H1 (cell line): ENCODE measurements at regions not wholly inside any gene's neighbourhood (a gene's known extent, or its start where the extent isn't known, plus 50 kb on each side); places are given as distances from the start of the nearest gene placed in this dataset.

Source experiments
- CTCF ChIA-PET: fragments of 300-600 bp; sonication (Branson Sonifier 250); formaldehyde crosslinking; loops from one replicate; lab custom pipeline; 2021; ENCODE audit not compliant: partially characterized antibody; lab: Charles Lee
- POLR2A ChIA-PET: fragments of 300-600 bp; sonication (Branson Sonifier 250); formaldehyde crosslinking; loops from one replicate; lab custom pipeline; 2021; ENCODE audit warnings: inconsistent platforms; ENCODE audit not compliant: partially characterized antibody; lab: Charles Lee
- DNase-seq, 2 experiments: peaks; one replicate each; pipeline versions ENCODE4 v3.0.0 to v3.0.0-alpha.2; 2010 to 2022; ENCODE audit warnings: low spot score in 2 of 2, low read depth in 1 of 2, mixed read lengths in 1 of 2
- FAIRE-seq: peaks from 2 replicates; lab custom pipeline; 2011; peaks lifted over from hg19 to GRCh38; lab: Jason Lieb, UNC
- H2AFZ ChIP-seq: 2 replicates; pipeline ENCODE4 v1.8.1; 2012; ENCODE audit warnings: low read length, inconsistent platforms
- H2AK5ac ChIP-seq: 2 replicates; pipeline ENCODE4 v1.6.1; 2013; ENCODE audit warnings: low read depth, low read length
- H2BK120ac ChIP-seq: replicated peaks from 2 replicates; pipeline ENCODE3; 2013; ENCODE audit warnings: low read depth, low read length, inconsistent platforms
- H2BK12ac ChIP-seq: 2 replicates; pipeline ENCODE4 v1.6.1; 2013; ENCODE audit warnings: low read depth, low read length
- H2BK15ac ChIP-seq: 2 replicates; pipeline ENCODE4 v1.6.1; 2013; ENCODE audit warnings: low read length
- H2BK20ac ChIP-seq: 2 replicates; pipeline ENCODE4 v1.6.1; 2013; ENCODE audit warnings: low read length
- H2BK5ac ChIP-seq: 2 replicates; pipeline ENCODE4 v1.6.1; 2013; ENCODE audit warnings: low read depth, low read length
- H3K14ac ChIP-seq: 2 replicates; pipeline ENCODE4 v1.6.1; 2013; ENCODE audit warnings: inconsistent platforms; ENCODE audit not compliant: insufficient read length
- H3K18ac ChIP-seq: 2 replicates; pipeline ENCODE4 v1.6.1; 2013; ENCODE audit warnings: low read length; ENCODE audit errors: extremely low read depth
- H3K23ac ChIP-seq: 2 replicates; pipeline ENCODE4 v1.6.1; 2013; ENCODE audit warnings: inconsistent platforms; ENCODE audit not compliant: insufficient read length
- H3K23me2 ChIP-seq: 2 replicates; pipeline ENCODE4 v1.6.1; 2013; ENCODE audit warnings: low read depth, low read length
- H3K27ac ChIP-seq: 2 replicates; pipeline ENCODE4 v1.6.1; 2011; ENCODE audit warnings: low read depth, low read length, inconsistent platforms
- H3K27me3 ChIP-seq, 4 experiments: replicated peaks in 1 of 4; 1 replicate in 1 of 4; 2 replicates in 3 of 4; pipeline versions ENCODE4 v1.6.1 to v1.8.1; 2011 to 2013; ENCODE audit warnings: low read length in 3 of 4, mild to moderate bottlenecking in 3 of 4, inconsistent platforms in 2 of 4, mixed read lengths in 2 of 4, moderate library complexity in 1 of 4; ENCODE audit not compliant: control insufficient read depth in 3 of 4, insufficient read depth in 3 of 4; ENCODE audit errors: extremely low read depth in 1 of 4
- H3K36me3 ChIP-seq, 4 experiments: 2 replicates each; pipeline versions ENCODE4 v1.6.1 to v1.8.1; 2011 to 2013; ENCODE audit warnings: mild to moderate bottlenecking in 4 of 4, low read length in 3 of 4, moderate library complexity in 2 of 4, control low read depth in 1 of 4, inconsistent platforms in 1 of 4; ENCODE audit not compliant: insufficient read depth in 4 of 4, control insufficient read depth in 2 of 4
- H3K4ac ChIP-seq: replicated peaks from 2 replicates; pipeline ENCODE3; 2013; ENCODE audit warnings: low read length, low read depth, mixed read lengths, inconsistent platforms; ENCODE audit not compliant: insufficient read length
- H3K4me1 ChIP-seq, 4 experiments: replicated peaks in 1 of 4; 1 replicate in 1 of 4; 2 replicates in 3 of 4; pipeline versions ENCODE4 v1.6.1 to v1.8.1; 2011 to 2013; ENCODE audit warnings: low read length in 3 of 4, inconsistent platforms in 2 of 4, mixed read lengths in 1 of 4; ENCODE audit not compliant: insufficient read depth in 4 of 4, control insufficient read depth in 3 of 4
- H3K4me2 ChIP-seq, 2 experiments: 2 replicates each; pipeline versions ENCODE4 v1.6.1 to v1.8.1; 2011 to 2013; ENCODE audit warnings: low read depth in 2 of 2, low read length in 2 of 2, control low read depth in 1 of 2, inconsistent platforms in 1 of 2, mild to moderate bottlenecking in 1 of 2; ENCODE audit not compliant: insufficient read depth in 1 of 2
- H3K4me3 ChIP-seq, 4 experiments: fragments of 200-600, 300-600 bp in 1 of 4; sonication (generic), shearing (Covaris generic), sonication (Bioruptor Twin) in 1 of 4; 2 replicates each; pipeline versions ENCODE4 v1.5.1 to v1.8.1; 2011 to 2016; ENCODE audit warnings: low read length in 4 of 4, low read depth in 3 of 4, control low read depth in 2 of 4, inconsistent platforms in 2 of 4, mild to moderate bottlenecking in 2 of 4, mixed read lengths in 1 of 4, moderate library complexity in 1 of 4; ENCODE audit not compliant: insufficient read depth in 2 of 4; ENCODE audit errors: extremely low read depth in 1 of 4
- H3K56ac ChIP-seq: replicated peaks from 2 replicates; pipeline ENCODE3; 2013; ENCODE audit warnings: low read depth, mild to moderate bottlenecking, mixed read lengths, low read length, inconsistent platforms; ENCODE audit not compliant: insufficient read length
- H3K79me1 ChIP-seq: 2 replicates; pipeline ENCODE4 v1.6.1; 2013; ENCODE audit warnings: low read depth, low read length, control low read depth
- H3K79me2 ChIP-seq, 2 experiments: 2 replicates each; pipeline versions ENCODE4 v1.6.1 to v1.8.1; 2012 to 2013; ENCODE audit warnings: low read length in 2 of 2, mild to moderate bottlenecking in 2 of 2, inconsistent platforms in 1 of 2; ENCODE audit not compliant: insufficient read depth in 2 of 2, control insufficient read depth in 1 of 2
- H3K9ac ChIP-seq, 4 experiments: replicated peaks in 1 of 4; 1 replicate in 1 of 4; 2 replicates in 3 of 4; pipeline versions ENCODE4 v1.6.1 to v1.8.1; 2011 to 2013; ENCODE audit warnings: low read depth in 3 of 4, low read length in 3 of 4, control low read depth in 2 of 4, mild to moderate bottlenecking in 2 of 4, moderate library complexity in 2 of 4, inconsistent platforms in 1 of 4; ENCODE audit errors: extremely low read depth in 1 of 4
- H3K9me3 ChIP-seq, 2 experiments: 2 replicates each; pipeline versions ENCODE4 v1.6.1 to v1.8.1; 2012 to 2013; ENCODE audit warnings: mild to moderate bottlenecking in 2 of 2, moderate library complexity in 2 of 2, control low read depth in 1 of 2, inconsistent platforms in 1 of 2, low read depth in 1 of 2, low read length in 1 of 2, mixed read lengths in 1 of 2; ENCODE audit not compliant: insufficient read depth in 2 of 2
- H4K20me1 ChIP-seq, 2 experiments: replicated peaks in 1 of 2; 2 replicates each; pipeline versions ENCODE3 to v1.8.1; 2011 to 2013; ENCODE audit warnings: inconsistent platforms in 2 of 2, low read length in 2 of 2, mild to moderate bottlenecking in 1 of 2; ENCODE audit not compliant: insufficient read depth in 2 of 2, control insufficient read depth in 1 of 2
- H4K5ac ChIP-seq: 2 replicates; pipeline ENCODE4 v1.6.1; 2013; ENCODE audit warnings: low read length, low read depth, mixed read lengths, inconsistent platforms; ENCODE audit not compliant: insufficient read length
- H4K8ac ChIP-seq: 2 replicates; pipeline ENCODE4 v1.8.0; 2013; ENCODE audit warnings: mild to moderate bottlenecking, moderate library complexity, low read length, inconsistent platforms; ENCODE audit not compliant: insufficient read depth; ENCODE audit errors: extremely low read depth
- H4K91ac ChIP-seq: replicated peaks from 2 replicates; pipeline ENCODE3; 2013; ENCODE audit warnings: low read length, mixed read lengths, inconsistent platforms; ENCODE audit not compliant: insufficient read length
- CHD1 ChIP-seq: IDR thresholded peaks from 2 replicates; pipeline ENCODE4 v1.6.1; 2012; ENCODE audit warnings: low read depth, low read length, improper control_type of control experiment
- KDM4A ChIP-seq: IDR thresholded peaks from one replicate; pipeline ENCODE4 v1.7.1; 2012; ENCODE audit warnings: low read depth, mild to moderate bottlenecking, moderate library complexity, low read length, inconsistent platforms; ENCODE audit not compliant: severe bottlenecking
- NANOG ChIP-seq: IDR thresholded peaks from 2 replicates; pipeline ENCODE4 v1.6.1; 2011; ENCODE audit warnings: low read length, low read depth, mild to moderate bottlenecking, inconsistent platforms; ENCODE audit not compliant: insufficient read depth, poor library complexity, severe bottlenecking
- SUZ12 ChIP-seq: fragments of 200-600 bp; sonication (generic); IDR thresholded peaks from 2 replicates; pipeline ENCODE4 v1.6.1; 2012; ENCODE audit warnings: mild to moderate bottlenecking, inconsistent platforms, low read length, moderate library complexity, mixed read lengths
- YY1 ChIP-seq: IDR thresholded peaks from 2 replicates; pipeline ENCODE4 v1.6.1; 2011; ENCODE audit warnings: low read depth, mild to moderate bottlenecking, low read length
- WGBS, 2 experiments: shearing (Covaris generic) in 1 of 2; methylation state at CpG; one replicate each; pipeline versions ENCODE4 v1.1.6 to v1.1.7; 2013 to 2015; ENCODE audit warnings: low lambda C conversion rate in 2 of 2, mixed read lengths in 2 of 2, inconsistent platforms in 1 of 2, low coverage in 1 of 2, missing lambda C conversion rate in 1 of 2; ENCODE audit not compliant: insufficient replicate concordance in 2 of 2, insufficient coverage in 1 of 2, insufficient read length in 1 of 2; ENCODE audit errors: extremely low coverage in 1 of 2, missing lambda C conversion rate in 1 of 2; 5-methylcytosine and 5-hydroxymethylcytosine counted together

DNA sequence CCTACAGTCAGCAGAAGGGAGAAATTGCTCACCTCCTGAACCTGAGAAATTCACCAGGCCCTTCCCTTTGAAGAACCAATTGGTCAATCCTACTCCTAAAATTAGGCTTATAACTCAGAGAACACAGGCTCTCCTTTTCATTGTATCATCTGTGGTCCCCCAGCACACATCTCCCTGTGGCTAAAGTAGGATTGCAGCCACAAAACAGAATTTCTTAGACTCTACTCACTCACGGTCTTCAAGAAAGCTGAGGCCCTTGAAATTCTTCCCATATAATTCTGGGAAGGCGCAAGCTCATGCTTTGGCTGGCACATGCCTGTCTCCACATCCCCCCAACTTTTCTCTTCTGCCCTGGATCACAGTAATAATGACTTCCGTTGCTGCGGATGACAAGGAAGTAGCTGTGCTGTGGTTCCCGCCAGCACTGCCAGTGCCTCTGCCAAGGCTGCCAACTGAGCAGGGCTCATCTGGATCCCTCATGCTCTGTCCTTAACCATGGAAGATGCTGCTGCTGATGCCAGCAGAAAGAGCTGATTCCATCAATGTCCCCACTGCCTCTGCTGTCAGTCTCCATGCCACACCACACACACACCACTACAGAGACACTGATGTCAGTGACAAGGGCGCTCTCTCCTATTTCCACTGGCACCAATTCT, 200.6 kb upstream of the POU2AF2 start:
- Histone ChIP-seq H2BK12ac (peak overlapping the region; percentile 40; the same call in 1 of the 2 replicates), H2AFZ (peak overlapping the region; percentile 63; the same call in 1 of the 2 replicates), H3K14ac (no peak overlapping the region), H3K4me1 (peaks cover 0 to 4% (median 1%) of the 10 kb centered on the region in 4 experiments; a peak in 3 of 7 replicates), H3K56ac (no peak overlapping the region), H3K23me2 (no peaks in the 10 kb centered on the region), H2BK20ac (no peak overlapping the region), H4K20me1 (no peaks in the 10 kb centered on the region), H3K79me2 (no peaks in the 10 kb centered on the region), H3K36me3 (no peaks in the 10 kb centered on the region), H2BK120ac (no peak overlapping the region), H3K4me2 (no peak overlapping the region), H2BK15ac (0 out of 2 replicates have a peak overlapping the region, but pooled peaks have one; percentile 31), H3K4ac (no peak overlapping the region), H3K18ac (no peak overlapping the region), H3K9ac (no peak overlapping the region), H3K9me3 (no peaks in the 10 kb centered on the region), H4K91ac (no peak overlapping the region), H3K4me3 (no peak overlapping the region), H3K79me1 (no peaks in the 10 kb centered on the region), H2BK5ac (no peak overlapping the region), H3K23ac (no peak overlapping the region), H4K5ac (no peak overlapping the region), H3K27me3 (no peaks in the 10 kb centered on the region), H3K27ac (no peak overlapping the region), H2AK5ac (no peak overlapping the region), H4K8ac (no peak overlapping the region)
- POLR2A ChIA-PET: no interaction called here
- WGBS, 2 experiments: 87% methylated on average over 6 of the region's 6 CpGs; no CpG with 5 or more reads in 1 of the 2 experiments
- FAIRE-seq: no peak
- DNase-seq: no peak
- TF ChIP-seq NANOG (no peak), KDM4A (no peak), CHD1 (no peak), SUZ12 (no peak), YY1 (no peak)
- CTCF ChIA-PET: interaction anchor here (1.3 to 1.4 kb wide), 2 partner anchors 85 to 157 kb away, joined by 3 read pairs; no protein-coding TSS in a partner anchor
